ENCODE measurements at regions not wholly inside any gene's neighbourhood (a gene's known extent, or its start where the extent isn't known, plus 50 kb on each side); places are given as distances from the start of the nearest gene placed in this dataset.
"Not testable (repeated sequence)": the region's sequence is repeated elsewhere in the genome, so short reads cannot be mapped to it uniquely, and the experiment has no call there.

GRCh38 chr3:115204475-115204874 lies 57.4 kb upstream of the ZBTB20 start:
- DNase-seq (ENCODE audit: low read depth) = no peak
- in situ Hi-C loops (cut with HindIII; ENCODE audit: low pct_unique_long_range_greater_than_20kb, low sequenced_read_pairs) = no loop called here

GRCh38 chr3:115208066-115208750 lies 61.1 kb upstream of the ZBTB20 start:
- in situ Hi-C loops (cut with HindIII; ENCODE audit: low pct_unique_long_range_greater_than_20kb, low sequenced_read_pairs) = no loop called here
- DNase-seq (ENCODE audit: low read depth) = no peak

DNA sequence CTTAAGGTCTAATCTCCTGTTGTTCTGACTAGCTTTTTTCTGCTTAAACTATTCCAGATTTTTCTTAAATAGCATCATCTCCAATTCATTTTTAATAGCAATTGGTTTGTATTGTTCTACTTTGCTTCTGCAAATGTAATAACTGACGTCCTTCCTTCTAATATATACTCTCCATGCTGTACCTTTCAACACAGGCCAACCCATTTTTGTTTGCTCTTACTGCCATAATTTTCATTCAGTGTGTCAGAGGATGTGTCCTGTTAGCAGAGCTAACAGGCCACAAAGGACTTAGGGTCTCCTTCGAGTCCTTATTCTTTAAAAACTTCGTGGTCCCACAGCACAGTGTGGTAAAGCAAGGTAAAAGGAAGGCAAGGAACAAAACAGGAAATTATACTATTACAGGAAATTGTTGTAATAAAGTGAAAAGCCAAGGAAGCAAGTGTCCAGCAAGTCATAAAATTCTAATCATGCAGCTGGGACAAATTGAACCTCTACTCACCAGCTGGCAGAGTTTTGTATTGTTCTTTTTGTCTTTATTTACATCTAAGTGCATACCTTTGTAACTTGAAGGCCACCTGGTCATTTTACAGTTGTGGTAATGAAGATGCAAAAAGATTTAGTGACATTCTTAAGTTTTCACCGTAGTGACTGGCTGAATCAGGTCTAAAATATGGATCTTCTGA lies 64.9 kb upstream of the ZBTB20 start:
- in situ Hi-C loops (cut with HindIII; ENCODE audit: low pct_unique_long_range_greater_than_20kb, low sequenced_read_pairs) = no loop called here
- DNase-seq (ENCODE audit: low read depth) = no peak

- no peak for DNase-seq (ENCODE audit: low read depth)
- in situ Hi-C loops (cut with HindIII; ENCODE audit: low pct_unique_long_range_greater_than_20kb, low sequenced_read_pairs) = no loop called here
Observed at GRCh38 chr3:115212615-115213014, 65.5 kb upstream of the ZBTB20 start.

GRCh38 chr3:115213052-115213451 lies 66.0 kb upstream of the ZBTB20 start:
- DNase-seq (ENCODE audit: low read depth); in situ Hi-C loops (cut with HindIII; ENCODE audit: low pct_unique_long_range_greater_than_20kb, low sequenced_read_pairs): not testable (repeated sequence)

DNA sequence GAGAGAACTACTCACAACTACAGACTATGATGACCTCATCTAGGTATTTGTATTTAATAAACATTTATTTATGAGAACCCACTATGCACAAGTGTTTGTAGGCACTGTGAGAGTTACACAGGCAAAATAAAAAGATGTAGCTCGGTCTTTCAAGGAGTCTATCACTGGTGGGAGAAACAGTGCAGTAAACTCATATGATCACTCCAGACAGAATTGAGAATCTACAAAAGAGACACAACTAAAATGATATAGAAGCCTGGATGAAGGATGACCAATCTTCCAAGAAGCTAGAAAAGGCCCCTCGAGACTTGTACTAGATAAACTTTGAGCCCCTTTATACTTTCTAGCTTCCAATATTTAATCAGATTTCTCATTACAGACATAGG lies 70.2 kb upstream of the ZBTB20 start:
- in situ Hi-C loops (cut with HindIII; ENCODE audit: low pct_unique_long_range_greater_than_20kb, low sequenced_read_pairs) = no loop called here
- no peak for DNase-seq (ENCODE audit: low read depth)

DNA sequence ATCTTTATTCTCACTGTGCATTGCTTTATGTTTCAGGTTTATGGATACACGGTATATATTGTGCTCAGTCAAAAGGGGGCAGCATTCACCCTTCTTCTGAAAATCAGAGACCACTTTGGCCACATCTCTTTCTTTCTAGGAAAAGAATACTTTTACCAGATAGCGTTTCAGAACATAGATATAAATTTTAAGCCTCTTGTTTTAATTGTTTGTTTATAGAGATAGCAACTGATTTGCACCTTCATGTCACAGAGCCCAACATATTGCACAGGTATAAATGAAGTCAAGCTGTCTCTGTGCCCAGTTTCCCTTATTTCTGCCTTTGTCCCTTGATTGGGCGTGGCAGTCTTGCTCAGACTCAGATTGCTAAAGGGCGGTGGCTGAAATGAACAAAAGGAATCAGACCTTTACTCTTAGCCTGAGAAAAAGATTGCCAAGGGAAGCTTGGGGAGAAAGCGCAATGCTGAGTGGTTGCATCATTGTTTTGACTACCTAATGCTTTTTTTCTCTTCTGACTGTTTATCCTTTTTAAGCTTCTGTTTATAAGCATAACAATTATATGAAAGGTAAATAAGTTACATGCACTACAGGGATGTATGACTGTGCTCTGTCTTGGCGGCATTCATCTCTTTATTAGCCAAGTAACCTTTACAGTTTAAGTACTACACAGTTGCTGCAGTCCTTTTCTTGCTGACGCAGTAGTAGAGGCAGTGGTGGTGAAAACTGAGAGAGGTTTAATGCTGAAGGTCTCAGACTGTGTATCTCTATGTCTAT lies 70.8 kb upstream of the ZBTB20 start:
- peak; percentile 55 for DNase-seq (ENCODE audit: low read depth)
- in situ Hi-C loops (cut with HindIII; ENCODE audit: low pct_unique_long_range_greater_than_20kb, low sequenced_read_pairs) = no loop called here

DNA sequence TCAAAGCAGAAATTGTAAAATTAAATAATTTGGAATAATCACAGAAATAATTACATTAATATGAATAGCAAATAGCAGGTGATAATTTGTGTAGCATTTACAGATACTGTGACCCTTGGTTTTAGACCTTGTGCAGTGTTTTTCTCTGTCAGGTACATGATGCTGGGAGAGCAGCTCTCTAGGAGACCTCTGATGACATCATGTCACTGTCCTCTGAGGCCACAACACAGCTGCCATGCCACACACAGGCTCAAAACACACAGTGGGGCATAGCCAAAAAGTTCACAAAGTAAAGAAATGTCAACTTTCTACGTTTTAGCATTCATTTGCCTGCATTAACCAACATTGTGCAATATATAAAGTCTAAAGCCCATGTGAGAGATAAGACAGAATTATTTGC lies 71.8 kb upstream of the ZBTB20 start:
- DNase-seq (ENCODE audit: low read depth) = no peak
- in situ Hi-C loops (cut with HindIII; ENCODE audit: low pct_unique_long_range_greater_than_20kb, low sequenced_read_pairs) = no loop called here

GRCh38 chr3:115224687-115225086 lies 77.6 kb upstream of the ZBTB20 start:
- DNase-seq (ENCODE audit: low read depth) = no peak
- in situ Hi-C loops (cut with HindIII; ENCODE audit: low pct_unique_long_range_greater_than_20kb, low sequenced_read_pairs) = no loop called here

DNA sequence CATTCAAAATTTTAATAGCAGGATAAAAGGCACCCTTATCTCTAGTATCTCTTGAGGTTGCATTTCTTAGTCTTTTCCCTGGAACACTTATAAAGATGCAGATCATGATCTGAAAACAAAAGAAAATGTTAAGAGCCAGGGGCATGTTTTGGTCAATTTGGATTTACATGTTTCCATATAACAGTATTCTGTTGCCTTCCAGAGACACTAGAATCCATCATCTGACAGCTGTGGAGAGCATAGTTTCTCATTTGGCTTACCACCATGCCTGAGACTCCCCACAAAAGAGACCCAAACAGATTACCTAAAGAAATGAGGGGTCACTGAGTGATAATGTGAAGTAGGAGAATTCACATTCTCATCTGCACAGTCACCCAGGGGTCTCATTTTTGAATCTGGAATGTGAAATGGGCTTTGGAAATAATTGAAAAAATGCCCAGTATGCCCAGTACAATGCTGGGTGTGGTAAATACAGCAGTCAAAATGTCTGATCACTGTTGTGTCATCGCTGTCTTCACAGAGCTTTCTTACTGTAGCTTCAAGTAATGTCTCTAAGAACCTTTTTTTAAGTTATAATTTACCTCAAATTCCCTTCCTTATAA lies 79.9 kb upstream of the ZBTB20 start:
- in situ Hi-C loops (cut with HindIII; ENCODE audit: low pct_unique_long_range_greater_than_20kb, low sequenced_read_pairs) = no loop called here
- no peak for DNase-seq (ENCODE audit: low read depth)

- in situ Hi-C loops (cut with HindIII; ENCODE audit: low pct_unique_long_range_greater_than_20kb, low sequenced_read_pairs) = no loop called here
- no peak for DNase-seq (ENCODE audit: low read depth)
Observed at GRCh38 chr3:115227461-115227860, 80.4 kb upstream of the ZBTB20 start.

DNA sequence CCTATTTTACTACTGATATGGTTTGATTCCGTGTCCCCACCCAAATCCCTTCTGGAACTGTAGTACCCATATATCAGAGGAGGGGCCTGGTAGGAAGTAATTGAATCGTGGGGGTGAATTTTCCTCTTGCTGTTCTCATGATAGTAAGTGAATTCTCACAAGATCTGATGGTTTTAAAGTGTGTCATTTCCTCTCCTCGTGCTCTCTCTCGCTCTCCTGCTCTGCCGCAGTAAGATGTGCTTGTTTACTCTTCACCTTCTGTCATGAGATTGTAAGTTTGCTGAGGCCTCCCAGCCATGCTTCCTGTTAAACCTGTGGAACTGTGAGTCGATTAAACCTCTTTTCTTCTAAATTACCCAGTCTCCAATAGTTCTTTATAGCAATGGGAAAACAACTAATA lies 81.2 kb upstream of the ZBTB20 start:
- in situ Hi-C loops (cut with HindIII; ENCODE audit: low pct_unique_long_range_greater_than_20kb, low sequenced_read_pairs) = no loop called here
- no peak for DNase-seq (ENCODE audit: low read depth)

DNA sequence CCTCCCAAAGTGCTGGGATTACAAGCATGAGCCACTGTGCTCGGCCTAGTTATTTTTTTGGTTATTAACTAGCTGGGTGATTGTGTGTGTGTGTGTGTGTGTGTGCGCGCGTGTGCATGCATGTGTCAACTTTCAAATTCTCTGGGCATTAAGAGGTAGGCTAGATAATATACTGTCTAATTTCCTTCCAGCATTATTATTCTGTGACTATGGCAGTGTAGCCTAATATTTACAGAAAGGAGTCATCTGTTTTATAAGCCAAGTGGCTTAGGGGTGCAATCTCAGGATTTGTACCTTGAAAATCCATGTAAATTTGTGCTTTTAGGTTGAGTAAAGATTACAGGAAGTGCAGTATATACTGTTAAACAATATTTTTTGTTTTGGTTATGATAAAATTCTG lies 85.1 kb upstream of the ZBTB20 start:
- no peak for DNase-seq (ENCODE audit: low read depth)
- in situ Hi-C loops (cut with HindIII; ENCODE audit: low pct_unique_long_range_greater_than_20kb, low sequenced_read_pairs) = no loop called here

DNA sequence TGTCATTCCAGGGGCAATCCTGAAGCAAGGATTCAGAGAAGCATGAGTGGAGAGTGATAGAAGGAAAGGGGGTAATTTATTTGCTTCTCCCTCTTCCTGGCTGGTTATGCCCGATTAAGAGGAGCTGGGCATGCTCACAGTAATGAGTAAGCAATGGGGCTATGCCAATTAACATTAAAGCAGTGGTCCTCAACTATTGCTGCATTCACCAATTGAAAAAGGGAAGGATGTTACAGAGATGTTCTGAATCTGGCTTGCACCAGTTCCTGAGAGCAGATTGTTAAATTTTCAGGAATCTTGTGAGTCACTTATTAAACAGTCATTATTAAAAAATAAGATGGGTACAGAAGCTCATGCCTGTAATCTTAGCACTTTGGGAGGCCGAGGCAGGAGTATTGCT lies 85.9 kb upstream of the ZBTB20 start:
- in situ Hi-C loops (cut with HindIII; ENCODE audit: low pct_unique_long_range_greater_than_20kb, low sequenced_read_pairs) = no loop called here
- no peak for DNase-seq (ENCODE audit: low read depth)

GRCh38 chr3:115236496-115236895 lies 89.4 kb upstream of the ZBTB20 start:
- no peak for DNase-seq (ENCODE audit: low read depth)
- in situ Hi-C loops (cut with HindIII; ENCODE audit: low pct_unique_long_range_greater_than_20kb, low sequenced_read_pairs) = no loop called here

GRCh38 chr3:115239717-115240116 lies 92.6 kb upstream of the ZBTB20 start:
- in situ Hi-C loops (cut with HindIII; ENCODE audit: low pct_unique_long_range_greater_than_20kb, low sequenced_read_pairs) = no loop called here
- peak; percentile 91 for DNase-seq (ENCODE audit: low read depth)

DNA sequence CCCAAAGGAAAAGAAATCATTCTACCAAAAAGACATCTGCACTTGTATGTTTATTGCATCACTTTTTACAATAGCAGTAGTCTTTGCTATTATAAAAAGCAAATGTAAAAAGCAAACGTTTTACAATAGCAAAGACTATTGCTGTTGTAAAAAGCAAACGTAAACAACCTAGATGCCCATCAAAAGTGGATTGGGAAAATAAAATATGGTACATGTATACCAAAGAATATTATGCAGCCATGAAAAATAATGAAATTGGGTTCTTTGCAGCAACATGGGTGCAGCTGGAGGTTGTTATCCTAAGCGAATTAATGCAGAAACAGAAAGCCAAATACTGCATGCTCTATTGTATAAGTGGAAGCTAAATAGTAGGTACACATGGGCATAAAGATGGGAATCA lies 97.3 kb upstream of the ZBTB20 start:
- no peak for DNase-seq (ENCODE audit: low read depth)
- in situ Hi-C loops (cut with HindIII; ENCODE audit: low pct_unique_long_range_greater_than_20kb, low sequenced_read_pairs) = no loop called here

DNA sequence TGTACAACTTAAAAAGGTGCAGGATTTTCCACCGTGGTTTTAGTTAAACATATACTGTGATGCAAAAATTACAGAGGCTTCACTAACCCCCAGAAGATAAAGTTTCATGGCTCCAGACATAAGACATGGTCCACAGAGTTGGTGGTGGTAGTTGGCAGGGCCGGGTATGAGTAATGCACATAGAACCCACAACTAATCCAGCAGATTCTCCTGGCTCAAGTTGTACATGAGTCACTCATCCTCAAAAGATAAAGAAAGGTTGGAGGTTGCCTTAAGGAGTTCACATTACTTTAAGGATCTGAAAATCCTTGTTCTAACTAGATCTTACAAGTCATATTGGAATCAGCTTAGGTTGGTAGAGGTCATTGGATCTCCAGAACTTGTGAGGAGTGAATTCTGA lies 98.3 kb upstream of the ZBTB20 start:
- in situ Hi-C loops (cut with HindIII; ENCODE audit: low pct_unique_long_range_greater_than_20kb, low sequenced_read_pairs) = no loop called here
- DNase-seq (ENCODE audit: low read depth) = peak; percentile 58

DNA sequence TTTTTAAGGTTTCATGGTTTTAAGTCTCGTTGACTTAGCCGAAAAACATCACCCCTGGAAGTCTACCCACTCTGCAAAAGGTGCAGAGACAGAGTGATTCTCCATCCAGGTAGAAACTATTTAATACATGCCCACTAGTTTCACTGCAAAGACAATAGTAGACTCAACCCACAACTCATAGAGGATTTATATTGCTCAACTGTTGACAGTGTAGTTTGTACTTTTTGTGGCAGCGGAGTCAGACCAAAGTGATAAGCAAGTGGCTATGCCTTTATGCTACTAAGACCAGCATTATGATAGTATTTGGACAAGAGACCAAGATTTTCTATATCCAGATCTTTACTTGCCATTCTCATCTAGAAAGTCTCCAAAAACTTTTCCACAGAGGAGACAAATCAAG lies 98.8 kb upstream of the ZBTB20 start:
- DNase-seq (ENCODE audit: low read depth) = no peak
- in situ Hi-C loops (cut with HindIII; ENCODE audit: low pct_unique_long_range_greater_than_20kb, low sequenced_read_pairs) = no loop called here

Measured in Caki2 (cell line).